Upper lobe of left lung (tissue), 4 donors: ENCODE measurements at regions not wholly inside any gene's neighbourhood (a gene's known extent, or its start where the extent isn't known, plus 50 kb on each side); places are given as distances from the start of the nearest gene placed in this dataset.

Experiments
- EP300 ChIP-seq, 4 donors: sonication (generic); formaldehyde crosslinking; IDR thresholded peaks; one replicate each; pipeline ENCODE4 v1.5.1; 2017; ENCODE audit warnings: antibody characterized with exemption in 4 of 4, control low read depth in 2 of 4
- POLR2A ChIP-seq, 4 donors: fragments of 450-650 bp; IDR thresholded peaks; one replicate each; pipeline ENCODE4 v1.5.1; 2016 to 2017; ENCODE audit warnings: antibody characterized with exemption in 4 of 4, mild to moderate bottlenecking in 2 of 4
- POLR2AphosphoS5 ChIP-seq, 2 donors: sonication (generic); formaldehyde crosslinking; IDR thresholded peaks; one replicate each; pipeline ENCODE4 v1.5.1; 2017; ENCODE audit warnings: antibody characterized with exemption in 2 of 2
- TF ChIP-seq, protein P1 (sequence below), 6 experiments: fragments of 450-650 bp in 4 of 6; fragments of 200-600 bp in 2 of 6; sonication (generic) in 2 of 6; IDR thresholded peaks; one replicate each; pipeline ENCODE4 v1.5.1; 2016 to 2019; ENCODE audit warnings: antibody characterized with exemption in 6 of 6

DNA sequence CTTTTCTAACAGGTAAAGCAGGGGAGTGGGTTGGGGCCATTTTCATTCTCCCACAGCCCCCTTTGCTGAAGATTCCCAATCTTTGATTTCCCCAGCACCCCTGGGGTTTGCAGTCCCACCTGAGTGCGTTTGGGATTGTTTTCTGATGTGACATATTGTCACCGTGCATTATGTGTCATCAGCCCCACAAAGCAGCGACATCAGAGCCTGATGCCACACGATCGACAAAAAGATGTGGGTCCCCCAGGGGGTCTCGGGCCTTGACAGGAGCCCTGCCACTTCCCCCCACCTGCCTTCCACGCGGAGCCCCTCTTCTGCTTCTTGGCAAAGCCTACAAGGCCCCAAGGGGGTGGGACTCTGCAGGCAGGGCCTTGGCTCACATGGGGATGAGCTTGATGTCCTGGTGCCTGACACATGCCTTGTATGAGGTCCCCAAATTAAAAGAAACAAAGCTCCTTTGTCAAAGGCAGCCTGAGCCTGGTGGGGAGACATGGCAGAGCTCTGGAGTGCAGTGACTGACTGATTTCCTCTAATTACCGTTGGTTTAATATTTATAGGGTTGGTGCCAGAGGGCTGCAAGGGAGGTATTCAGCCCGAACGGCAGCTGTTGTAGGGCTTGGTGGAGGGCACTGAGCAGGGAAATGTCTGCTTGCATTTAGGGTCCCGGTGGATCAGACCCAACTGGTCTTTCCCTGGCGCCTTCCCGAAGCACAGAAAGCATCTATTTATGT lies 149.2 kb downstream of the MIAT start:
- TF ChIP-seq, protein P1, sequence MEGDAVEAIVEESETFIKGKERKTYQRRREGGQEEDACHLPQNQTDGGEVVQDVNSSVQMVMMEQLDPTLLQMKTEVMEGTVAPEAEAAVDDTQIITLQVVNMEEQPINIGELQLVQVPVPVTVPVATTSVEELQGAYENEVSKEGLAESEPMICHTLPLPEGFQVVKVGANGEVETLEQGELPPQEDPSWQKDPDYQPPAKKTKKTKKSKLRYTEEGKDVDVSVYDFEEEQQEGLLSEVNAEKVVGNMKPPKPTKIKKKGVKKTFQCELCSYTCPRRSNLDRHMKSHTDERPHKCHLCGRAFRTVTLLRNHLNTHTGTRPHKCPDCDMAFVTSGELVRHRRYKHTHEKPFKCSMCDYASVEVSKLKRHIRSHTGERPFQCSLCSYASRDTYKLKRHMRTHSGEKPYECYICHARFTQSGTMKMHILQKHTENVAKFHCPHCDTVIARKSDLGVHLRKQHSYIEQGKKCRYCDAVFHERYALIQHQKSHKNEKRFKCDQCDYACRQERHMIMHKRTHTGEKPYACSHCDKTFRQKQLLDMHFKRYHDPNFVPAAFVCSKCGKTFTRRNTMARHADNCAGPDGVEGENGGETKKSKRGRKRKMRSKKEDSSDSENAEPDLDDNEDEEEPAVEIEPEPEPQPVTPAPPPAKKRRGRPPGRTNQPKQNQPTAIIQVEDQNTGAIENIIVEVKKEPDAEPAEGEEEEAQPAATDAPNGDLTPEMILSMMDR (IDR thresholded peaks at IDR 0.05) = no peak
- TF ChIP-seq POLR2A (IDR thresholded peaks at IDR 0.05) = no peak
- no peak for TF ChIP-seq POLR2AphosphoS5 (IDR thresholded peaks at IDR 0.05)
- no peak for TF ChIP-seq EP300 (IDR thresholded peaks at IDR 0.05)
